ENCODE measurements at regions not wholly inside any gene's neighbourhood (a gene's known extent, or its start where the extent isn't known, plus 50 kb on each side); places are given as distances from the start of the nearest gene placed in this dataset.

DNA sequence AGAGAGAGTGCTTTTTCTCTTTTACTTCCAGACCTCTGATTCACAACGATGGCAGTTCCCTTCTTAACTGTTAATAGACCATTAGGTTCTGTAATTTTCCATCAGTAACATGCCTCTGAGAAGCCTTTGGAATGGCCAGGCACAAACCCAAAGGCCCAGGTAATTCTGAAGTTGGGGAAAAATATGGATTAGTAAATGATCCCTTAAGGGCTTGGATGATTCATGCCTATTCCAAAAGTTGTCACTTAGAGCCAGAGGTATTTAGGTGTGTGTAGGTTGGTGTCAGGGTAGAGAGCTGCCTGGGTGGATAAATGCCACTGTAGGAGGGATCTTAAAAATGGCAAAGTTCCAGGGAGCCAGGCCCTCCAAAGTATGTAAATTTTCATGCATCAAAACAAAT is 228.8 kb downstream of the PLK2 start:
- 56% methylated on average over 1 of the region's 1 CpG for WGBS
- Histone ChIP-seq H3K36me3 (ENCODE audit: control insufficient read depth in 4 of 4, insufficient read depth in 3 of 4, low read depth in 1 of 4, low read length in 3 of 4) (no peaks in the 10 kb centered on the region), H3K27me3 (ENCODE audit: control insufficient read depth in 4 of 4, insufficient read depth in 4 of 4, low read length in 3 of 4) (no peaks in the 10 kb centered on the region), H3K4me1 (ENCODE audit: control insufficient read depth in 4 of 4, insufficient read depth in 4 of 4, low read length in 3 of 4) (no peaks in the 10 kb centered on the region), H3K4me3 (ENCODE audit: low read depth in 1 of 3, low read length in 3 of 3) (no peak overlapping the region), H3K27ac (ENCODE audit: low read depth in 1 of 2, low read length in 2 of 2) (no peak overlapping the region), H3K9me3 (ENCODE audit: control insufficient read depth in 4 of 4, low read length in 3 of 4) (no peaks in the 10 kb centered on the region), H3K9ac (ENCODE audit: low read depth in 1 of 2, low read length in 2 of 2) (no peak overlapping the region)
- TF ChIP-seq YY1 (IDR thresholded peaks at IDR 0.05) (no peak), SP1 (IDR thresholded peaks at IDR 0.05) (no peak), MAX (IDR thresholded peaks at IDR 0.05) (no peak), HNF4A (conservative IDR thresholded peaks at IDR 0.05) (no peak)
- DNase-seq (ENCODE audit: low spot score) = no peak

DNA sequence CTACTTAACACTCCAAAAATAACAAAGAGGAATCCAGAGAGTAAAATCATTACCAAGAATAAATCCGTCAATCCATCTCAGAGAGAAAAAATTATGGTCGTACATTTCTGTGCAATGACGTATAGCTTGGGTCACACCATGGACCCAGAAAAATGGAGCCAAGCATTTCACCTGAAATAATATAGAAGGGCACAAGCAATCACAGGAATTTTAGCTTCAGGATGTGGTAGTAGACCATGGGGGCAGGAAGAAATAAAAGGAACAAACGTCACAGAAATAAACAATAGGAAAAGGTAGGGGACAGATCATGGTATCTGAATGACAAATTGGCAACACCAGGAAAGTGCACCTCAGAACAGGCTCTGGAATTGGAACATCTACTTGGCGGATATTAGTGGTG is 231.0 kb downstream of the PLK2 start:
- no peaks in the 10 kb centered on the region for H3K36me3 ChIP-seq (ENCODE audit: control insufficient read depth in 4 of 4, insufficient read depth in 3 of 4, low read depth in 1 of 4, low read length in 3 of 4)
- no peak overlapping the region for H3K27ac ChIP-seq (ENCODE audit: low read depth in 1 of 2, low read length in 2 of 2)
- WGBS = 78% methylated on average over 5 of the region's 5 CpGs
- no peaks in the 10 kb centered on the region for H3K4me1 ChIP-seq (ENCODE audit: control insufficient read depth in 4 of 4, insufficient read depth in 4 of 4, low read length in 3 of 4)
- H3K27me3 ChIP-seq (ENCODE audit: control insufficient read depth in 4 of 4, insufficient read depth in 4 of 4, low read length in 3 of 4) = no peaks in the 10 kb centered on the region
- no peak overlapping the region for H3K9ac ChIP-seq (ENCODE audit: low read depth in 1 of 2, low read length in 2 of 2)
- DNase-seq (ENCODE audit: low spot score) = no peak
- no peaks in the 10 kb centered on the region for H3K9me3 ChIP-seq (ENCODE audit: control insufficient read depth in 4 of 4, low read length in 3 of 4)
- no peak for TF ChIP-seq FOXA1 (IDR thresholded peaks at IDR 0.05)
- no peak overlapping the region for H3K4me3 ChIP-seq (ENCODE audit: low read depth in 1 of 3, low read length in 3 of 3)

DNA sequence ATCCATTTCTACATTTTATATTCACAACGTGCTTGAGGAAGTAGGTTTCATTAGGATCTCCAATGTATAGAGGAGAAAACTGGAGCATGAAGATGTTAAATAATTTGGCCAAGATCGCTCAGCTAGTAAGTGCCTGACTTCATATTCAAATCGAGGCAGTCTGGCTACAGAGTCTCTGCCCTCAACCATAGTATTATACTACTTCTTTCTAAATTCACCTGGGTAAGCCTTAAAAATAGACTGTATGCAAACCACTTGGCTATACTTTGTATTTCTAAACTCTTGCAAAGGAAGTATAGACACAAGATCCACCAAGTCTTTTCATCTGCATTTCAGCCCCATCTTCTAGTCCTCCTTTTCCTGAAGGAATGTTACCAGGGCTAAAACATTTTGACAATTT is 232.0 kb downstream of the PLK2 start:
- no peaks in the 10 kb centered on the region for H3K27me3 ChIP-seq (ENCODE audit: control insufficient read depth in 4 of 4, insufficient read depth in 4 of 4, low read length in 3 of 4)
- DNase-seq (ENCODE audit: low spot score) = no peak
- TF ChIP-seq FOXA1 (IDR thresholded peaks at IDR 0.05) = no peak
- TF ChIP-seq, protein P1, sequence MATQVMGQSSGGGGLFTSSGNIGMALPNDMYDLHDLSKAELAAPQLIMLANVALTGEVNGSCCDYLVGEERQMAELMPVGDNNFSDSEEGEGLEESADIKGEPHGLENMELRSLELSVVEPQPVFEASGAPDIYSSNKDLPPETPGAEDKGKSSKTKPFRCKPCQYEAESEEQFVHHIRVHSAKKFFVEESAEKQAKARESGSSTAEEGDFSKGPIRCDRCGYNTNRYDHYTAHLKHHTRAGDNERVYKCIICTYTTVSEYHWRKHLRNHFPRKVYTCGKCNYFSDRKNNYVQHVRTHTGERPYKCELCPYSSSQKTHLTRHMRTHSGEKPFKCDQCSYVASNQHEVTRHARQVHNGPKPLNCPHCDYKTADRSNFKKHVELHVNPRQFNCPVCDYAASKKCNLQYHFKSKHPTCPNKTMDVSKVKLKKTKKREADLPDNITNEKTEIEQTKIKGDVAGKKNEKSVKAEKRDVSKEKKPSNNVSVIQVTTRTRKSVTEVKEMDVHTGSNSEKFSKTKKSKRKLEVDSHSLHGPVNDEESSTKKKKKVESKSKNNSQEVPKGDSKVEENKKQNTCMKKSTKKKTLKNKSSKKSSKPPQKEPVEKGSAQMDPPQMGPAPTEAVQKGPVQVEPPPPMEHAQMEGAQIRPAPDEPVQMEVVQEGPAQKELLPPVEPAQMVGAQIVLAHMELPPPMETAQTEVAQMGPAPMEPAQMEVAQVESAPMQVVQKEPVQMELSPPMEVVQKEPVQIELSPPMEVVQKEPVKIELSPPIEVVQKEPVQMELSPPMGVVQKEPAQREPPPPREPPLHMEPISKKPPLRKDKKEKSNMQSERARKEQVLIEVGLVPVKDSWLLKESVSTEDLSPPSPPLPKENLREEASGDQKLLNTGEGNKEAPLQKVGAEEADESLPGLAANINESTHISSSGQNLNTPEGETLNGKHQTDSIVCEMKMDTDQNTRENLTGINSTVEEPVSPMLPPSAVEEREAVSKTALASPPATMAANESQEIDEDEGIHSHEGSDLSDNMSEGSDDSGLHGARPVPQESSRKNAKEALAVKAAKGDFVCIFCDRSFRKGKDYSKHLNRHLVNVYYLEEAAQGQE (IDR thresholded peaks at IDR 0.05) = no peak
- no peak for TF ChIP-seq NR2F2 (IDR thresholded peaks at IDR 0.05)
- TF ChIP-seq EGR1 (IDR thresholded peaks at IDR 0.05; ENCODE audit: low read depth in 2 of 2) = no peak
- no peak for TF ChIP-seq RAD21 (IDR thresholded peaks at IDR 0.05)
- no peak for TF ChIP-seq HNF4G (IDR thresholded peaks at IDR 0.05)
- no peak for TF ChIP-seq HNF4A (conservative IDR thresholded peaks at IDR 0.05)
- TF ChIP-seq TAF1 (conservative IDR thresholded peaks at IDR 0.05) = no peak
- no peak for TF ChIP-seq CTCF (IDR thresholded peaks at IDR 0.05; ENCODE audit: low read depth, low read length, missing input control)
- no peak for TF ChIP-seq YY1 (IDR thresholded peaks at IDR 0.05)
- TF ChIP-seq GABPA (IDR thresholded peaks at IDR 0.05 in 1 of 2, conservative IDR thresholded peaks at IDR 0.05 in 1 of 2) = no peak
- no peak for TF ChIP-seq ATF3 (IDR thresholded peaks at IDR 0.05)
- H3K4me3 ChIP-seq (ENCODE audit: low read depth in 1 of 3, low read length in 3 of 3) = no peak overlapping the region
- 66% methylated on average over 3 of the region's 3 CpGs for WGBS
- no peaks in the 10 kb centered on the region for H3K36me3 ChIP-seq (ENCODE audit: control insufficient read depth in 4 of 4, insufficient read depth in 3 of 4, low read depth in 1 of 4, low read length in 3 of 4)
- no peak overlapping the region for H3K27ac ChIP-seq (ENCODE audit: low read depth in 1 of 2, low read length in 2 of 2)
- no peak overlapping the region for H3K9ac ChIP-seq (ENCODE audit: low read depth in 1 of 2, low read length in 2 of 2)
- no peaks in the 10 kb centered on the region for H3K4me1 ChIP-seq (ENCODE audit: control insufficient read depth in 4 of 4, insufficient read depth in 4 of 4, low read length in 3 of 4)
- H3K9me3 ChIP-seq (ENCODE audit: control insufficient read depth in 4 of 4, low read length in 3 of 4) = no peaks in the 10 kb centered on the region

Measured in liver (tissue), 8 donors.